Transverse colon (tissue), 3 donors: ENCODE measurements at regions not wholly inside any gene's neighbourhood (a gene's known extent, or its start where the extent isn't known, plus 50 kb on each side); places are given as distances from the start of the nearest gene placed in this dataset.

Experiments used
- CTCF ChIP-seq, 5 experiments: fragments of 200-600 bp in 3 of 5; fragments of 450-650 bp in 2 of 5; sonication (generic) in 3 of 5; IDR thresholded peaks; 1 replicate in 2 of 5; 2 replicates in 3 of 5; pipeline ENCODE4 v1.5.1; 2016 to 2017; ENCODE audit warnings: antibody characterized with exemption in 5 of 5, inconsistent platforms in 3 of 5, mild to moderate bottlenecking in 2 of 5, moderate library complexity in 1 of 5
- EP300 ChIP-seq: sonication (generic); formaldehyde crosslinking; IDR thresholded peaks from one replicate; pipeline ENCODE4 v1.6.1; 2017; ENCODE audit warnings: antibody characterized with exemption, low read depth
- POLR2A ChIP-seq: fragments of 450-650 bp; IDR thresholded peaks from one replicate; pipeline ENCODE4 v1.6.1; 2016; ENCODE audit warnings: antibody characterized with exemption, mild to moderate bottlenecking, moderate library complexity

DNA sequence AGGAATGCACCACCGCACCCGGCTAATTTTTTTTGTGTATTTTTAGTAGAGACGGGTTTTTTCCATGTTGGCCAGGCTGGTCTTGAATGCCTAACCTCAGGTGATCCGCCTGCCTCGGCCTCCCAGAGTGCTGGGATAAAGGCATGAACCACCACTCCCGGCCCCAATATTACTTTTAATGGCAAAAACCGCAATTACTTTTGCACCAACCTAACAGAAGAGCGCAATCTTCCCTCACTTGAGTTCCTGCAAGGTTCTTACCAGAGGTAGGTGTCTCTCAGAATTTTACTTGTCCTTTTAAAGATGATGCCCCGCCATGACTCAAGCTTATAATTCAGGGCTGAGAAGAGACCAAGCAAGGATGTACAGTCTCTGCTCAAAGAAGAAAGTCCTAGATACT, 1774.1 kb upstream of the PCDH20 start:
- TF ChIP-seq CTCF (IDR thresholded peaks at IDR 0.05) (no peak), POLR2A (no peak), EP300 (no peak)
